ENCODE measurements at regions not wholly inside any gene's neighbourhood (a gene's known extent, or its start where the extent isn't known, plus 50 kb on each side); places are given as distances from the start of the nearest gene placed in this dataset.

GRCh38 chr4:75308049-75308448 is 206.2 kb downstream of the RCHY1 start:
- no peak overlapping the region for H3K27ac ChIP-seq
- no peaks in the 10 kb centered on the region for H3K4me1 ChIP-seq
- intact Hi-C loops (cut with DNase I; ENCODE audit: low total_unique reads) = no loop called here
- no peaks in the 10 kb centered on the region for H3K36me3 ChIP-seq
- TF ChIP-seq EP300 (IDR thresholded peaks at IDR 0.05) = no peak
- TF ChIP-seq POLR2AphosphoS5 (IDR thresholded peaks at IDR 0.05) = no peak
- TF ChIP-seq, protein P1, sequence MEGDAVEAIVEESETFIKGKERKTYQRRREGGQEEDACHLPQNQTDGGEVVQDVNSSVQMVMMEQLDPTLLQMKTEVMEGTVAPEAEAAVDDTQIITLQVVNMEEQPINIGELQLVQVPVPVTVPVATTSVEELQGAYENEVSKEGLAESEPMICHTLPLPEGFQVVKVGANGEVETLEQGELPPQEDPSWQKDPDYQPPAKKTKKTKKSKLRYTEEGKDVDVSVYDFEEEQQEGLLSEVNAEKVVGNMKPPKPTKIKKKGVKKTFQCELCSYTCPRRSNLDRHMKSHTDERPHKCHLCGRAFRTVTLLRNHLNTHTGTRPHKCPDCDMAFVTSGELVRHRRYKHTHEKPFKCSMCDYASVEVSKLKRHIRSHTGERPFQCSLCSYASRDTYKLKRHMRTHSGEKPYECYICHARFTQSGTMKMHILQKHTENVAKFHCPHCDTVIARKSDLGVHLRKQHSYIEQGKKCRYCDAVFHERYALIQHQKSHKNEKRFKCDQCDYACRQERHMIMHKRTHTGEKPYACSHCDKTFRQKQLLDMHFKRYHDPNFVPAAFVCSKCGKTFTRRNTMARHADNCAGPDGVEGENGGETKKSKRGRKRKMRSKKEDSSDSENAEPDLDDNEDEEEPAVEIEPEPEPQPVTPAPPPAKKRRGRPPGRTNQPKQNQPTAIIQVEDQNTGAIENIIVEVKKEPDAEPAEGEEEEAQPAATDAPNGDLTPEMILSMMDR (IDR thresholded peaks at IDR 0.05) = no peak
- no peak for TF ChIP-seq POLR2A (IDR thresholded peaks at IDR 0.05)
- H3K4me3 ChIP-seq = no peak overlapping the region
- 67 to 83% (median 79%) methylated on average over 1 of the region's 1 CpG for WGBS, 5 donors
- no peaks in the 10 kb centered on the region for H3K27me3 ChIP-seq
- no peak for DNase-seq
- peaks cover 0 to 19% (median 14%) of the 10 kb centered on the region in 4 donors for H3K9me3 ChIP-seq

- no peak for DNase-seq
These were observed 207.7 kb downstream of the RCHY1 start for GRCh38 chr4:75306506-75306905.

GRCh38 chr4:75302648-75303047 is 211.6 kb downstream of the RCHY1 start:
- peaks cover 0 to 3% (median 0%) of the 10 kb centered on the region in 4 donors for H3K9me3 ChIP-seq
- H3K4me1 ChIP-seq = no peaks in the 10 kb centered on the region
- no peak overlapping the region for H3K4me3 ChIP-seq
- WGBS, 5 donors = 65 to 84% (median 74%) methylated on average over 2 of the region's 2 CpGs
- H3K36me3 ChIP-seq = no peaks in the 10 kb centered on the region
- no peak for TF ChIP-seq EP300 (IDR thresholded peaks at IDR 0.05)
- TF ChIP-seq, protein P1 (IDR thresholded peaks at IDR 0.05) = no peak
- no peak for TF ChIP-seq POLR2A (IDR thresholded peaks at IDR 0.05)
- TF ChIP-seq POLR2AphosphoS5 (IDR thresholded peaks at IDR 0.05) = no peak
- no peak for DNase-seq
- H3K27me3 ChIP-seq = no peaks in the 10 kb centered on the region
- intact Hi-C loops (cut with DNase I; ENCODE audit: low total_unique reads) = no loop called here
- no peak overlapping the region for H3K27ac ChIP-seq

More at GRCh38 chr4:75306506-75306905, 207.7 kb downstream of the RCHY1 start:
- Histone ChIP-seq H3K27ac (no peak overlapping the region), H3K36me3 (no peaks in the 10 kb centered on the region), H3K4me3 (no peak overlapping the region), H3K27me3 (no peaks in the 10 kb centered on the region), H3K4me1 (no peaks in the 10 kb centered on the region), H3K9me3 (peaks cover 0 to 19% (median 13%) of the 10 kb centered on the region in 4 donors)
- TF ChIP-seq POLR2A (IDR thresholded peaks at IDR 0.05) (no peak), POLR2AphosphoS5 (IDR thresholded peaks at IDR 0.05) (no peak), EP300 (IDR thresholded peaks at IDR 0.05) (no peak)
- TF ChIP-seq, protein P1 (IDR thresholded peaks at IDR 0.05) = no peak
- 29 to 58% (median 43%) methylated on average over 3 of the region's 3 CpGs for WGBS, 5 donors
- intact Hi-C loops (cut with DNase I; ENCODE audit: low total_unique reads) = no loop called here

DNA sequence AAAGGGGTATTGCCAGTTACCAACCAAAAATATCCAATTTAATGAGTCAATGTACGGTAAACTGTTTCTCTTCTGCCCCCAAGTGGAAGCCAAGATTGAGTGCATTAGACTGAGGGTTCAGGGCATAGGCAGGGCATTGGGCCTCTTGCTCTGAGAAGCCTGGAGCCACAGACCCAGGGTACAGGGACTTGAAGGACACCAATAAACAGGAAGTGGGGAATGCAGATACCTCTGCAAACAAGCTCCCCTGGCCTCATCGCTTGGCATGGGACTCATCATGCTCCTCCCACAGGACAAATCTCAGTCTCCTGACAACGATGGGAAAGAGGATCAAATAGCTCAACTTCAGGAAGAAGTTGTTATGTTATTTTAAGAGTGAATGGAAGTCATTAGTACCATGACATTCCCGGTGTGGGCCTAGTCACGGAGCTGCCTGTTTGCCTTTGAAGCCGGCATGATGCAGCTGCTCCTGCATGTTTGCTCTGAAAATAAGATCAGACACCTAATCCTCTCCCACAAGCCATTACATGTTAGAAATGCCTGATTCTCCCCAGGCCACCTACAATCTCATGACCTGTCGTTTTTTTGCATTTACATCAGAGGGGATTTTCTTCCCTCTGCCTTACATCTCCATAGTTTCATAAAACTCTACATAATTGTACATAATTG is 224.2 kb downstream of the RCHY1 start:
- 40 to 52% (median 43%) methylated on average over 7 of the region's 7 CpGs for WGBS, 5 donors
- no peaks in the 10 kb centered on the region for H3K9me3 ChIP-seq
- H3K36me3 ChIP-seq = no peaks in the 10 kb centered on the region
- DNase-seq = peak; percentile 26 to 47
- H3K4me1 ChIP-seq = no peaks in the 10 kb centered on the region
- no peak for TF ChIP-seq EP300 (IDR thresholded peaks at IDR 0.05)
- TF ChIP-seq, protein P1 (IDR thresholded peaks at IDR 0.05) = peak in 3 of 7 experiments; percentile 11 to 45 (median 41)
- no peaks in the 10 kb centered on the region for H3K27me3 ChIP-seq
- intact Hi-C loops (cut with DNase I; ENCODE audit: low total_unique reads) = no loop called here
- no peak overlapping the region for H3K4me3 ChIP-seq
- H3K27ac ChIP-seq = no peak overlapping the region

Measured in stomach (tissue), 8 donors.